Panc1 (cell line): ENCODE measurements at regions not wholly inside any gene's neighbourhood (a gene's known extent, or its start where the extent isn't known, plus 50 kb on each side); places are given as distances from the start of the nearest gene placed in this dataset.

ENCODE experiments used
- ATAC-seq: fragments of 200-7000 bp; cut with Tn5 transposase; 2 replicates; pipeline ENCODE4 v1.9.1; 2020; ENCODE audit warnings: mild to moderate bottlenecking, moderate library complexity
- BruUV-seq: library from RNA; stranded (reverse); fragments of 400-500 nt; replicated peaks from 2 replicates; lab custom pipeline; 2021; lab: Mats Ljungman, UMichigan
- CTCF ChIA-PET: fragments of 300-600 bp; sonication (Branson Sonifier 250); formaldehyde crosslinking; loops from one replicate; lab custom pipeline; 2022; ENCODE audit warnings: antibody characterized with exemption; lab: Charles Lee
- POLR2A ChIA-PET: fragments of 300-600 bp; sonication (Branson Sonifier 250); formaldehyde crosslinking; loops from one replicate; lab custom pipeline; 2022; ENCODE audit warnings: antibody characterized with exemption; lab: Charles Lee
- DNase-seq: peaks from one replicate; pipeline ENCODE4 v3.0.0-alpha.2; 2010; ENCODE audit warnings: low read depth, low spot score
- H3K27ac ChIP-seq: 2 replicates; pipeline ENCODE4 v1.5.1; 2011; ENCODE audit warnings: mild to moderate bottlenecking, low read length, inconsistent platforms
- H3K27me3 ChIP-seq: fragments of 200-500 bp; sonication (Bioruptor generic); 2 replicates; pipeline ENCODE4 v1.6.0; 2014; ENCODE audit warnings: low read length, inconsistent platforms; ENCODE audit not compliant: control insufficient read depth, insufficient read depth
- H3K36me3 ChIP-seq: fragments of 200-500 bp; sonication (Bioruptor generic); 2 replicates; pipeline ENCODE4 v1.5.1; 2014; ENCODE audit warnings: inconsistent platforms, mild to moderate bottlenecking, low read length, moderate library complexity; ENCODE audit not compliant: control insufficient read depth, insufficient read depth
- H3K4me1 ChIP-seq: 2 replicates; pipeline ENCODE4 v1.5.1; 2011; ENCODE audit warnings: inconsistent platforms, mild to moderate bottlenecking, low read length, moderate library complexity; ENCODE audit not compliant: control insufficient read depth, insufficient read depth
- H3K4me3 ChIP-seq, 2 experiments: 2 replicates each; pipeline ENCODE4 v1.5.1; 2011 to 2012; ENCODE audit warnings: low read depth in 2 of 2, low read length in 2 of 2, mild to moderate bottlenecking in 2 of 2, inconsistent platforms in 1 of 2, moderate library complexity in 1 of 2
- H3K9me3 ChIP-seq: fragments of 200-500 bp; sonication (Bioruptor generic); 2 replicates; pipeline ENCODE4 v1.5.1; 2014; ENCODE audit warnings: low read depth, mild to moderate bottlenecking, inconsistent platforms, low read length, moderate library complexity; ENCODE audit not compliant: control insufficient read depth, insufficient read depth
- POLR2AphosphoS5 ChIP-seq: IDR thresholded peaks from 2 replicates; pipeline ENCODE4 v1.6.1; 2012; ENCODE audit warnings: mild to moderate bottlenecking, low read depth, low read length, moderate library complexity
- REST ChIP-seq, 2 experiments: IDR thresholded peaks; 2 replicates each; pipeline ENCODE4 v1.6.1; 2011 to 2012; ENCODE audit warnings: low read depth in 2 of 2, control low read depth in 1 of 2, low read length in 1 of 2, mild to moderate bottlenecking in 1 of 2, moderate library complexity in 1 of 2; ENCODE audit not compliant: insufficient read depth in 1 of 2
- SIN3A ChIP-seq: IDR thresholded peaks from 2 replicates; pipeline ENCODE4 v1.6.1; 2012; ENCODE audit warnings: low read depth, mild to moderate bottlenecking, low read length, moderate library complexity, borderline replicate concordance; ENCODE audit not compliant: insufficient read depth
- TCF7L2 ChIP-seq: IDR thresholded peaks from 2 replicates; pipeline ENCODE4 v1.6.1; 2011; ENCODE audit warnings: mild to moderate bottlenecking, low read depth, low read length, inconsistent platforms
- in situ Hi-C: cut with HindIII; loops from 2 replicates; pipeline ENCODE4 v1.10.0; 2016; ENCODE audit warnings: low sequenced_read_pairs, low pct_unique_long_range_greater_than_20kb
- intact Hi-C: fragments of 100-400 bp; cut with micrococcal nuclease; formaldehyde crosslinking; loops from one replicate; pipeline ENCODE4 v1.10.0; 2022; ENCODE audit not compliant: unreplicated experiment
- TF ChIP-seq, protein P1 (sequence below): fragments of 450-650 bp; IDR thresholded peaks from 2 replicates; pipeline ENCODE4 v1.5.1; 2017; ENCODE audit warnings: mild to moderate bottlenecking

- Histone ChIP-seq H3K27me3 (no peaks in the 10 kb centered on the region), H3K4me3 (no peak overlapping the region), H3K4me1 (no peaks in the 10 kb centered on the region), H3K27ac (no peak overlapping the region), H3K9me3 (no peaks in the 10 kb centered on the region), H3K36me3 (no peaks in the 10 kb centered on the region)
- ATAC-seq (no peak), DNase-seq (no peak)
- no TSS peak for BruUV-seq
- CTCF ChIA-PET, result no interaction called here
- TF ChIP-seq POLR2AphosphoS5, result no peak
- no peak for TF ChIP-seq TCF7L2
- no peak for TF ChIP-seq REST (IDR thresholded peaks at IDR 0.05; ENCODE audit: insufficient read depth in 1 of 2, low read depth in 2 of 2, low read length in 1 of 2)
- no peak for TF ChIP-seq SIN3A
- TF ChIP-seq, protein P1, sequence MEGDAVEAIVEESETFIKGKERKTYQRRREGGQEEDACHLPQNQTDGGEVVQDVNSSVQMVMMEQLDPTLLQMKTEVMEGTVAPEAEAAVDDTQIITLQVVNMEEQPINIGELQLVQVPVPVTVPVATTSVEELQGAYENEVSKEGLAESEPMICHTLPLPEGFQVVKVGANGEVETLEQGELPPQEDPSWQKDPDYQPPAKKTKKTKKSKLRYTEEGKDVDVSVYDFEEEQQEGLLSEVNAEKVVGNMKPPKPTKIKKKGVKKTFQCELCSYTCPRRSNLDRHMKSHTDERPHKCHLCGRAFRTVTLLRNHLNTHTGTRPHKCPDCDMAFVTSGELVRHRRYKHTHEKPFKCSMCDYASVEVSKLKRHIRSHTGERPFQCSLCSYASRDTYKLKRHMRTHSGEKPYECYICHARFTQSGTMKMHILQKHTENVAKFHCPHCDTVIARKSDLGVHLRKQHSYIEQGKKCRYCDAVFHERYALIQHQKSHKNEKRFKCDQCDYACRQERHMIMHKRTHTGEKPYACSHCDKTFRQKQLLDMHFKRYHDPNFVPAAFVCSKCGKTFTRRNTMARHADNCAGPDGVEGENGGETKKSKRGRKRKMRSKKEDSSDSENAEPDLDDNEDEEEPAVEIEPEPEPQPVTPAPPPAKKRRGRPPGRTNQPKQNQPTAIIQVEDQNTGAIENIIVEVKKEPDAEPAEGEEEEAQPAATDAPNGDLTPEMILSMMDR, result no peak
- intact Hi-C loops, result no loop called here
- in situ Hi-C loops, result no loop called here
- POLR2A ChIA-PET, result no interaction called here
Measured at GRCh38 chr13:107912745-107913144, 302.6 kb downstream of the LIG4 start.

DNA sequence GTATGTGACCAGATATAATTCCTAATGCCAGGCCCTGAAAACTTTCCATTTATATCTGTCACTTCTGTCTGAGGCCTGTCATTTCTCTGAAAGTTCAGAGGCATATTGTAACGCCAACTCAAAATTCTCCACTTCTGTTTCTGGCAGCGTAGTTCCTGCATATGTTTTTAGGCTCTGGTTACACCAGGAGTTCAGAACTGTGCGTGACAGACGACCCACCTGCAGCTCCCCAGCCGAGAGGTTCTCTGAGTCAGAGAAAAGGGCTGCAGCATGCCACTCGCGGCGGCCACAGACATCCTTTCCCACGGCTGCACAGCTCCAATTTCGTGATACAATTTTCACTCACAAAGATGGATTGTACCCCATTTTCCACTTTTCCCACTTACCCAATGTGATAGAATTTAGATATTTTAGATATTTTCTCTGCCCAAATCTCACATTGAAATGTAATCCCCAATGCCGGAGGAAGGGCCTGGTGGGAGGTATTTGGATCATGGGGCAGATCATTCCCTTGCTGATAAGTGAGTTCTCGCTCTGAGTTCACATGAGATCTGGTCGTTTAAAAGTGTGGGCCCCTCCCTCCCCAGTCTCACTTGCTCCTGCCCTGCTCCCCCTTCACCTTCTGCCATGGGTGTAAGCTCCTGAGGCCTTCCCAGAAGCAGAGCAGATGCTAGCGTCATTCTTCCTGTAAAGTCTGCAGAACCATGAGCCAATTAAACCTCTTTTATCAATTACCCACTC, 308.1 kb downstream of the LIG4 start:
- TF ChIP-seq, protein P1, result no peak
- no peak for TF ChIP-seq POLR2AphosphoS5
- TF ChIP-seq TCF7L2, result no peak
- no peak for TF ChIP-seq REST (IDR thresholded peaks at IDR 0.05; ENCODE audit: insufficient read depth in 1 of 2, low read depth in 2 of 2, low read length in 1 of 2)
- no peak for TF ChIP-seq SIN3A
- BruUV-seq, result no TSS peak
- CTCF ChIA-PET, result no interaction called here
- POLR2A ChIA-PET, result interaction anchor here (0.7 kb wide), 1 partner anchor 27 kb away, joined by 7 read pairs; no protein-coding TSS in a partner anchor
- Histone ChIP-seq H3K9me3 (no peaks in the 10 kb centered on the region), H3K27ac (no peak overlapping the region), H3K4me1 (no peaks in the 10 kb centered on the region), H3K4me3 (no peak overlapping the region), H3K36me3 (no peaks in the 10 kb centered on the region), H3K27me3 (no peaks in the 10 kb centered on the region)
- DNase-seq (no peak), ATAC-seq (no peak)
- in situ Hi-C loops, result no loop called here
- intact Hi-C loops, result no loop called here
